Stimulated activated naive CD8-positive, alpha-beta T cell treated with anti-CD3 and anti-CD28 coated beads, Interleukin-15, Interleukin-2, amounts not matched to agents 100 ng/mL and 50 ng/mL, for 24 hours (primary cell): ENCODE measurements at regions not wholly inside any gene's neighbourhood (a gene's known extent, or its start where the extent isn't known, plus 50 kb on each side); places are given as distances from the start of the nearest gene placed in this dataset.

Experiments
- H3K27ac Mint-ChIP-seq: one replicate; pipeline ENCODE4 v1.8.0; 2021; ENCODE audit warnings: mild to moderate bottlenecking, mixed read lengths
- H3K27me3 Mint-ChIP-seq: one replicate; pipeline ENCODE4 v1.8.0; 2021; ENCODE audit warnings: mixed read lengths
- H3K36me3 Mint-ChIP-seq: one replicate; pipeline ENCODE4 v1.8.0; 2021; ENCODE audit warnings: low read depth, mixed read lengths
- H3K4me1 Mint-ChIP-seq: one replicate; pipeline ENCODE4 v1.8.0; 2021; ENCODE audit warnings: low read depth, mixed read lengths
- H3K4me3 Mint-ChIP-seq: one replicate; pipeline ENCODE4 v1.8.0; 2021; ENCODE audit warnings: mild to moderate bottlenecking, mixed read lengths
- H3K9me3 Mint-ChIP-seq: one replicate; pipeline ENCODE4 v1.8.0; 2021; ENCODE audit warnings: mixed read lengths

DNA sequence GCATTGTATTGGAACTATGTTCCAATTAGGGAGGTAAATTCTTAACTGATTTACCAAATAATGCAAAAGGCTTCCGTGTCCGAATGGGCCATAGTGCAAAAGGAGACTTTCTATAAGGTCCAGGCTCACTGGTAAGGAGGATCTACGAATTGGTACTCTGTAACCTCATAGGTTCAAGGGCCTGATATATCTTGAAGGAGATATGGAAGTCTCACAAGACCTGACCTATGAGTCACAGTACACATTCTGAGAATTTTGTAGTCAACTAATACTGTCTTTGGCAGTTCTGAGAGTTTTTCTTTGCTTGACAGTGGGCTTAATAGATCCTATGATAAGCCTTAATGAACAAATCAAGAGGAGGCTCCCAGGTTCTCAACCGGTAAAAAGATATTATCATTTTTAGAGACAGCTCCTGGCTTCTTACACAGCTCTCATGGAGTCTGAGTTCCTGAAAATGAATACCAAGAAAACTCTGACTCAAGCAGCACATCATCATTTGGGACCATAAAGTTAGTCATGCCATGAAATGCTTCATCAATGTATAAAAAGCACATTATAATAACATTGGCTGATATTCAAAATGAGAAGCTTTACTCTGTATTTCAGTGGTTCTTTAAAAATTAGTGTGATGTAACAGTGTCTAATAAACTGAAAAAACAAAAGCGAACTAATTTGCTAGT is 1275.2 kb upstream of the CRIM1 start:
- no peaks in the 10 kb centered on the region for H3K9me3 Mint-ChIP-seq
- H3K27me3 Mint-ChIP-seq, result no peaks in the 10 kb centered on the region
- no peaks in the 10 kb centered on the region for H3K36me3 Mint-ChIP-seq
- H3K4me3 Mint-ChIP-seq, result no peak overlapping the region
- no peaks in the 10 kb centered on the region for H3K4me1 Mint-ChIP-seq
- no peak overlapping the region for H3K27ac Mint-ChIP-seq

DNA sequence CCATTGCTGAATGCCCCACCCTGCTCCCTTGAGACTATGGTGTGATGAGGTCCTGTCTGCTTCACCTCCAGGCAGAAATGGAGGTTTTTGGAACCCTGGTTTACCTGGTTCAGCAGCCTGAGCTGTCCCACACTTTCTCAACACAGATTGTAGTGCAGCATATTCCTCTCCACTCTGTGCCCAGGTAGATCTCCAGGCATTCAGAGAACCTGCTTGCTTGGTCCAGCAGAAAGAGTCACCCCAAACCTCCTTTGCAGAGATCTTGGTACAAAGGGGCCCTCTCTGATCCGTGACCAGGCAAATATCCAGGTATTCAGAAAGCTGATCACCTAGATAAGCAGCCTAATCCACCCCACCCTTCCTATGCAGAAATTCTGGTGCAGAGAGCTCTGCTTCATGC is 1288.2 kb upstream of the CRIM1 start:
- Mint-ChIP-seq H3K36me3 (no peaks in the 10 kb centered on the region), H3K4me3 (no peak overlapping the region), H3K27me3 (no peaks in the 10 kb centered on the region)

DNA sequence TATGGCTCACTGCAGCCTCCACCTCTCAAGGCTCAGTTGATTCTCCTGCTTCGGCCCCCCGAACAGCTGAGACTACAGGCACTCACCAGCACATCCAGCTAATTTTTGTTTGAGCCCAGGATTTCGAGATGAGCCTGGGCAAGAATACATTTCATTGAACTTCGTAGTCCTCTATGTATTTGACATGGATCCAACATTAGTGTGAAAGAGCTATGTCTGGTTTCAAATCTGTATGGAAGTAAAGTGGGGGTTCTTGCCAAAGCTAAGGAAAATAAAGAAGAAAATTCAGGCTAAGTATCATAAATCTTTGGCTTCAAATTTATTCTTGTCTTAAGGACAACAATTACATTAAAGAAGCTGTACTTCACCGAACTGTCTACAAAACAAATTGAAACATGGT is 1291.7 kb upstream of the CRIM1 start:
- no peaks in the 10 kb centered on the region for H3K27me3 Mint-ChIP-seq

More for the DNA sequence above, 1288.2 kb upstream of the CRIM1 start:
- H3K9me3 Mint-ChIP-seq, result peaks cover 17% of the 10 kb centered on the region
- H3K27ac Mint-ChIP-seq, result no peak overlapping the region
- no peaks in the 10 kb centered on the region for H3K4me1 Mint-ChIP-seq

DNA sequence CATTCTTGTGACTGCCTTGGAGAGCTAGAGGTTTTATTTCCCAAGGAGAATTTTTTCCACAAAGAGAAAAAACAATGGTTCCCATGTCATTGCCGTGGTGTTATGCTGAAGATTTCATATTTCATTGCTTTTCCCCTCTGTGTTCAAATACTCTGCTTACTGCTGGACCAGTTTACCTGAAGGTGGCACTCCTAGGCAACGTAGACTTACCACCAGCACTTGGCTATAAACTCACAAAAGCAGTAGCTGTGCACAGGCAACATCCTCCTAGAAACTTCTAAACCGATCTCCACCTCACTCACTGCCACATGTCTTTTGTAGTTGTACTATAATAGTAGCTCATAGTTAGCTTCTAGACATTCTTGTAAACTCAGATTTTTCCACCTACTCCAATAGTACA is 1319.7 kb upstream of the CRIM1 start:
- Mint-ChIP-seq H3K9me3 (peaks cover 4% of the 10 kb centered on the region), H3K27me3 (no peaks in the 10 kb centered on the region), H3K27ac (no peak overlapping the region), H3K4me3 (no peak overlapping the region), H3K4me1 (no peaks in the 10 kb centered on the region), H3K36me3 (no peaks in the 10 kb centered on the region)

More for the DNA sequence above, 1291.7 kb upstream of the CRIM1 start:
- no peak overlapping the region for H3K4me3 Mint-ChIP-seq
- no peaks in the 10 kb centered on the region for H3K36me3 Mint-ChIP-seq
- H3K9me3 Mint-ChIP-seq, result peaks cover 7% of the 10 kb centered on the region
- no peaks in the 10 kb centered on the region for H3K4me1 Mint-ChIP-seq
- H3K27ac Mint-ChIP-seq, result no peak overlapping the region

DNA sequence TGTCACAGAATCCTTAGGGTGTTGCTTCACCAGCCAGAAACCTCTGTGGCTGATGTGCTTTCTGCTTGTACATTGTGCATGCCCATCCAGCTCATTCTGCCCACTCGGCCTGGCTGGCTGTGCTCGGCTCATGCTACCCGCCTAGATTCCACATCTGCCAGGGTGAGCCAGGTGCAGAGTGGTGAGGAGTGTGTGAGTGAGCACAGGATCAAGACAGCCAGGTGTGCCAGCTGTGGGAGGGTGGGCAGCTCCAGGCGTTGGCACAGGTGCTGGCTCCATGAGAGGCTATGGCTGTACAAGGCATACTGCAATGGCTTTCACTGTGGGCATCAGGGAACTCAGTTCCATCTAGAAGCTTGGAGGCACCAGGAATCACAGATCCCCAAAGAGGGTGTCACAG is 1321.8 kb upstream of the CRIM1 start:
- H3K4me3 Mint-ChIP-seq, result no peak overlapping the region
- H3K4me1 Mint-ChIP-seq, result no peaks in the 10 kb centered on the region
- no peak overlapping the region for H3K27ac Mint-ChIP-seq
- no peaks in the 10 kb centered on the region for H3K36me3 Mint-ChIP-seq
- H3K27me3 Mint-ChIP-seq, result no peaks in the 10 kb centered on the region
- peaks cover 4% of the 10 kb centered on the region for H3K9me3 Mint-ChIP-seq

DNA sequence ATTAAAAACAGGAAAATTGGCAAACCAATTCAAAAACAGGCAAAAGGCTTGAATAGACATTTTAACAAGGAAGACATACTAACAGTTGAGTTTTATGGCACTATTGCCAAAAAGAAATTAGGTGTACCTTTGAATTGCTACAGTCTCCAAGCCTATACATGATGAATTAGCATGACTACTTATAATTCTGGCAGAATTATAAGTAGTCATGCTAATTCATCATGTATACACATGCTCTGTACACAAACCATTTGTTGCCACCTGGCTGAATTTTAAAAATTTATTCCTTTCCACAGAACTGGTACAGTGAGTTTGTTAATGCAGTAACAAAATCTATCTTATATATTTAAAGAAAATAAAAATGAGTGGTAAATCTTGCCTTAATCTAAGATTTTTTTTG is 1332.0 kb upstream of the CRIM1 start:
- no peaks in the 10 kb centered on the region for H3K4me1 Mint-ChIP-seq
- H3K9me3 Mint-ChIP-seq, result no peaks in the 10 kb centered on the region
- H3K27me3 Mint-ChIP-seq, result no peaks in the 10 kb centered on the region
- H3K36me3 Mint-ChIP-seq, result no peaks in the 10 kb centered on the region
- no peak overlapping the region for H3K4me3 Mint-ChIP-seq
- no peak overlapping the region for H3K27ac Mint-ChIP-seq

GRCh38 chr2:35000453-35000852 is 1355.1 kb upstream of the CRIM1 start:
- H3K36me3 Mint-ChIP-seq, result no peaks in the 10 kb centered on the region
- H3K4me1 Mint-ChIP-seq, result no peaks in the 10 kb centered on the region
- peaks cover 4% of the 10 kb centered on the region for H3K9me3 Mint-ChIP-seq
- H3K4me3 Mint-ChIP-seq, result no peak overlapping the region
- H3K27me3 Mint-ChIP-seq, result no peaks in the 10 kb centered on the region
- H3K27ac Mint-ChIP-seq, result no peak overlapping the region

GRCh38 chr2:34998741-34999140 is 1356.8 kb upstream of the CRIM1 start:
- no peaks in the 10 kb centered on the region for H3K27me3 Mint-ChIP-seq
- no peaks in the 10 kb centered on the region for H3K36me3 Mint-ChIP-seq
- H3K4me1 Mint-ChIP-seq, result no peaks in the 10 kb centered on the region

DNA sequence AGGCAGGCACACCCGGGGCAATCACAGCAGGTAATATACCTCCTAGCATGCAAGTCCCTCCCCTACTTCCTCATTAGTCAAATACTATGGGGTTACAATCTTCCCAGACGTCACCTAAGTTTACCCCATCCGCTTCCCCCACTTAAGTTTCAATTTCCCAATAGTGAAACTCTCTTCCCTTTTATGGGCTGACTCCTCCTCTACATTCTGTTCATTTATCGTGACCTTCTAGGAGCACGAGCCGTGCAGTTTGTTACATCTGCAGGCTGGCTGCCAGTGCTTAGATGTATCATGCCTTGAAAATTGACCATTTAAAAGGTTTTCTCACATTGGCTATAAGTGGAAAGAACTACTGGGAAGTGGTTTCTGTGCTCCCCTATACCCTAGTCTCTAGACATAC is 1357.8 kb upstream of the CRIM1 start:
- no peaks in the 10 kb centered on the region for H3K36me3 Mint-ChIP-seq
- no peaks in the 10 kb centered on the region for H3K27me3 Mint-ChIP-seq
- H3K4me3 Mint-ChIP-seq, result no peak overlapping the region
- no peak overlapping the region for H3K27ac Mint-ChIP-seq
- H3K4me1 Mint-ChIP-seq, result no peaks in the 10 kb centered on the region
- no peaks in the 10 kb centered on the region for H3K9me3 Mint-ChIP-seq

More at GRCh38 chr2:34998741-34999140, 1356.8 kb upstream of the CRIM1 start:
- H3K27ac Mint-ChIP-seq, result no peak overlapping the region
- H3K4me3 Mint-ChIP-seq, result no peak overlapping the region
- peaks cover 3% of the 10 kb centered on the region for H3K9me3 Mint-ChIP-seq

DNA sequence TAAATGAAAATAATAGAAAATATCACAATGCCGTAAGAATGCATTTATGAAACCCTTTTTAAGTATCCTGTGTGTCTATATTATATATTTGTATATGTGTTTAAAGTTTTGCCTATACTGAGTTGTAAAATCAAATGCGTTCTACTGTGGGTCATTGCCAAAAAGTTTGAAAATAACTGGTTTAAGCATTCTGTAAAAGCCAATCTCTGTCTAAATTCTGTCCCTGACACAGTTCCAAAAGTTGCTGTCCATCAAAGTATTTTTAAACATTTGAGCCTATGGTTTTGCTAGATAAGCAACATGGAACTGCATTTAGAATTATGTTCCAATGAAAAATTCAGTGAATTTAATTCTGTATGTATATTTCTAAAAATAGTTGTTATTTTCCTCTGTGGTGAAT is 1360.4 kb upstream of the CRIM1 start:
- no peaks in the 10 kb centered on the region for H3K27me3 Mint-ChIP-seq
- H3K27ac Mint-ChIP-seq, result no peak overlapping the region
- no peak overlapping the region for H3K4me3 Mint-ChIP-seq
- H3K36me3 Mint-ChIP-seq, result no peaks in the 10 kb centered on the region
- no peaks in the 10 kb centered on the region for H3K4me1 Mint-ChIP-seq
- peaks cover 6% of the 10 kb centered on the region for H3K9me3 Mint-ChIP-seq

DNA sequence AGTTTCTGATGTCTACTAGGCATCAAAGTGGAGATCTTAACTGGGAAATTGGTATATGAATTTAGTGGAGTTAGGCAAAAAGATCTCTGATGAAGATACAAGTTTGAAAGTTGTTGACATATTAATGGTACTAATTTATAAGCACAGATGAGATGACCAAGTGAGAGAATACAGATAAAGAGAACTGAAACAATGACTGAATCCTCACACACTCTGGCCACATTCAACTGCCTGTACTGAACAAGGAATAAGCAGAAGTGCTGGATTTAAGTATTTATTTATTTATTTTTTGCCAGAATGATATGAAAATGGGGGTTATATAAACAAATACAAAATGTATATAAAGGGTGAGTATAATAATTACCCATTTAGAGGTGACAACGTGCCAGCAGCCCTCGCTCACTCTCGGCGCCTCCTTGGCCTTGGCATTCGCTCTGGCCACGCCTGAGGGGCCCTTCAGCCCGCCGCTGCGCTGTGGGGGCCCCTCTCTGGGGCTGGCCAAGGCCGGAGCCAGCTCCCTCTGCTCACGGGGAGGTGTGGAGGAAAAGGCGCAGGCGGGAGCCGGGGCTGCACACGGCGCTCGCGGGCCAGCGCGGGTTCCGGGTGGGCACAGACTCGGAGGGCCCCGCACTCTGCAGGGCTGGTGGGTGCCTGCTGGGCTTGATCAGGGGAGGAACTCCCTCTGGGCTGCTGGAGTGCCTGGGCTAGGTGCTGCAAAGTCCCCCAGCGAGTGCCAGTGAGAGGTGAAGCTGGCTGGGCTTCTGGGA is 1363.9 kb upstream of the CRIM1 start:
- Mint-ChIP-seq H3K36me3 (no peaks in the 10 kb centered on the region), H3K9me3 (peaks cover 11% of the 10 kb centered on the region), H3K27ac (no peak overlapping the region)

DNA sequence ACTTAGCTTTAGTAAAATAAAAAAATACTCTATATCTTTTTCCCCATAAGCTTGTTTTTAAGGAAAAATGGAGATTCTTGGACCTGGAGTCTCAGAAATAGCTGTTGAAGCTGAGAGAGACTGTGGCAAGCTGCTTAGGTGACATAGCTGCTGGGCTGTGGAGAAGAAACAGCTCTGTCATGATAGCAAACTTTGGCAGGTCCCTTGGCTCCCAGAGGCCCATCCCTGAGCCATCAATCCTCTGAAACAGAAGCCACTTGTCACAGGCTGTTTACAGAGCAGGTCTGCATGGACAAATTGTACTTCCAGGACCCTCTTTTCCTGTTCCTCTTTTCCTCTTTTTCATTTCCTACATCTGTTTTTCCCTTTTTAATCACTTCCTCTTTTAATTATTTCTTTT is 1370.1 kb upstream of the CRIM1 start:
- H3K27me3 Mint-ChIP-seq, result no peaks in the 10 kb centered on the region
- H3K27ac Mint-ChIP-seq, result no peak overlapping the region
- no peak overlapping the region for H3K4me3 Mint-ChIP-seq
- H3K36me3 Mint-ChIP-seq, result no peaks in the 10 kb centered on the region
- peaks cover 10% of the 10 kb centered on the region for H3K9me3 Mint-ChIP-seq
- no peaks in the 10 kb centered on the region for H3K4me1 Mint-ChIP-seq

More for the DNA sequence above, 1363.9 kb upstream of the CRIM1 start:
- no peaks in the 10 kb centered on the region for H3K4me1 Mint-ChIP-seq
- no peaks in the 10 kb centered on the region for H3K27me3 Mint-ChIP-seq
- H3K4me3 Mint-ChIP-seq, result no peak overlapping the region

DNA sequence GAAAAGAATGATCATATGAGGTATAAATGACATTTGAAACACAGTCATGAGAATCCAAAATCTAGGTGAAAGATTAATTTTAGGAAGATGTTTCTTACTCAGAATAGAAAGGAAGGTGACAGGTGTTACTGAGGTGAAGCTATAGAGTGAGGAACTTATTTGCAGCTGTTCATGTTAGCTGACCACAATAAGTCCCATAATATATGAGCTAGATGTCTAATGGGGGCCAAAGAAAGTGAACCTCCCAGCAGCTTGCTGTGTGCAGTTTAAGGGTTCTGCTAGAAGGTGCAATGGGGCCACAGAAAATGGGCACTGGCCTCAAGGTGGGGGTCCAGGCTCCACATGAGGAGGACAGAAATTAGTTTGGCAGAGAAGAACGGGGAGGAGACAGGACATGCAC is 1374.9 kb upstream of the CRIM1 start:
- Mint-ChIP-seq H3K27me3 (no peaks in the 10 kb centered on the region), H3K4me1 (no peaks in the 10 kb centered on the region), H3K36me3 (no peaks in the 10 kb centered on the region), H3K27ac (no peak overlapping the region), H3K4me3 (no peak overlapping the region), H3K9me3 (peaks cover 7% of the 10 kb centered on the region)

- Mint-ChIP-seq H3K36me3 (no peaks in the 10 kb centered on the region), H3K4me3 (no peak overlapping the region), H3K4me1 (no peaks in the 10 kb centered on the region), H3K9me3 (peaks cover 7% of the 10 kb centered on the region), H3K27me3 (no peaks in the 10 kb centered on the region), H3K27ac (no peak overlapping the region)
Measured at GRCh38 chr2:34979148-34979547, 1376.4 kb upstream of the CRIM1 start.

- Mint-ChIP-seq H3K27ac (no peak overlapping the region), H3K9me3 (peaks cover 7% of the 10 kb centered on the region), H3K36me3 (no peaks in the 10 kb centered on the region), H3K4me3 (no peak overlapping the region), H3K4me1 (no peaks in the 10 kb centered on the region), H3K27me3 (no peaks in the 10 kb centered on the region)
Measured at GRCh38 chr2:34961822-34962221, 1362.7 kb upstream of the FAM98A start.

GRCh38 chr2:34954758-34955157 is 1355.7 kb upstream of the FAM98A start:
- no peaks in the 10 kb centered on the region for H3K36me3 Mint-ChIP-seq
- no peaks in the 10 kb centered on the region for H3K27me3 Mint-ChIP-seq
- no peak overlapping the region for H3K4me3 Mint-ChIP-seq

More at GRCh38 chr2:34954758-34955157, 1355.7 kb upstream of the FAM98A start:
- Mint-ChIP-seq H3K27ac (no peak overlapping the region), H3K9me3 (peaks cover 3% of the 10 kb centered on the region), H3K4me1 (no peaks in the 10 kb centered on the region)
